ENCODE measurements at regions not wholly inside any gene's neighbourhood (a gene's known extent, or its start where the extent isn't known, plus 50 kb on each side); places are given as distances from the start of the nearest gene placed in this dataset.
"Not testable (repeated sequence)": the region's sequence is repeated elsewhere in the genome, so short reads cannot be mapped to it uniquely, and the experiment has no call there.

DNA sequence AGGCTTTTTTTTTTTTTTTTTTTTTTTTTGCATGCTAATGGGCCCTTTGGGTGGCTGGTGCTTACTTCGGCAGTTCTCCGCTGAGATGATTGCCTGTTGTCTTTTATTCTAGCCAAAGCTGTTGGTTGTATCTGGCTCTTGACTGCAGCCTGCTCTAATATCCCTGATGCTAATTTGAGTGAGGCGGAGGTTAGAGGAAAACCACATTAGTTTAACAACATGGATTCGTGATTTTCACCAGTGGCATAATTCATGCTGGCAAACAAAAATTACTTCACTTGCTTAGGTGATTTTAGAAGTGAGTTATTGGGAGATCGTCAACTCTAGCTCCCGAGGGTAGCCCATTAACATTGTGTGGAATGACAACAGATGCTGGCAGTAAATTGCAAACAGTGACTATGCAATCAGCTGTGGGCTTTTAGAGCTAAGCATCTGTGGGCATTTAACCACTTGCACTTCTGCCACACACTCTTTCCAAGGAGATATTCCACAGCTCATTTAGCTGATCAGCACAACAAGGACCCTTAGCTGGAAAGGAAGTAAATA is 97.6 kb upstream of the ZDHHC17 start:
- no peak for DNase-seq (ENCODE audit: low spot score, unreplicated experiment)
- peaks cover 5% of the 10 kb centered on the region for H3K4me1 Mint-ChIP-seq (ENCODE audit: low read depth)
- TF ChIP-seq, protein P1, sequence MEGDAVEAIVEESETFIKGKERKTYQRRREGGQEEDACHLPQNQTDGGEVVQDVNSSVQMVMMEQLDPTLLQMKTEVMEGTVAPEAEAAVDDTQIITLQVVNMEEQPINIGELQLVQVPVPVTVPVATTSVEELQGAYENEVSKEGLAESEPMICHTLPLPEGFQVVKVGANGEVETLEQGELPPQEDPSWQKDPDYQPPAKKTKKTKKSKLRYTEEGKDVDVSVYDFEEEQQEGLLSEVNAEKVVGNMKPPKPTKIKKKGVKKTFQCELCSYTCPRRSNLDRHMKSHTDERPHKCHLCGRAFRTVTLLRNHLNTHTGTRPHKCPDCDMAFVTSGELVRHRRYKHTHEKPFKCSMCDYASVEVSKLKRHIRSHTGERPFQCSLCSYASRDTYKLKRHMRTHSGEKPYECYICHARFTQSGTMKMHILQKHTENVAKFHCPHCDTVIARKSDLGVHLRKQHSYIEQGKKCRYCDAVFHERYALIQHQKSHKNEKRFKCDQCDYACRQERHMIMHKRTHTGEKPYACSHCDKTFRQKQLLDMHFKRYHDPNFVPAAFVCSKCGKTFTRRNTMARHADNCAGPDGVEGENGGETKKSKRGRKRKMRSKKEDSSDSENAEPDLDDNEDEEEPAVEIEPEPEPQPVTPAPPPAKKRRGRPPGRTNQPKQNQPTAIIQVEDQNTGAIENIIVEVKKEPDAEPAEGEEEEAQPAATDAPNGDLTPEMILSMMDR (IDR thresholded peaks at IDR 0.05; ENCODE audit: unreplicated experiment) = no peak
- no peak overlapping the region for H3K4me3 Mint-ChIP-seq (ENCODE audit: low read depth)
- H3K27me3 Mint-ChIP-seq = peaks cover 4% of the 10 kb centered on the region
- no peak overlapping the region for H3K27ac Mint-ChIP-seq
- H3K9me3 Mint-ChIP-seq (ENCODE audit: low read depth) = peaks cover 3% of the 10 kb centered on the region
- H3K36me3 Mint-ChIP-seq (ENCODE audit: insufficient read depth) = no peaks in the 10 kb centered on the region

DNA sequence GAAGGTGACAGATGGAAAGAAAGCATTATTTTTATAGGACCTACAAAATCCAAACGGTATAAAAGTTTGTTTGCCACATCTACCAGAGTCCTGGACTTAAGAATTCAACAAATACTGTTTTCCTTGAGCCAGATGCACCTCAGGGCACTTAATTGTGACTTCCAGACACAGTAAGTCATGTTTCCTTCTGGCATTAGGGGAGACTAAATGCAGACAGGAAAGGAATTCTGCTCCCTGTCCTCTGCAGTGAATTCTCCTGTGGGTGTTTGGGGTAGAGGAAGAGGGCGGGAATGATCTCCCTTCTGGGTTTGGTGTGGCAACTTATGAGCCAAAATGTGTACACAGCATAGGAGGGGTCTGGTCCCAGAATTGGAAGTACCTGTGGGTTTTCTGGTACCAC is 93.9 kb upstream of the ZDHHC17 start:
- Mint-ChIP-seq H3K27me3 (peaks cover 4% of the 10 kb centered on the region), H3K27ac (no peak overlapping the region), H3K9me3 (ENCODE audit: low read depth) (peaks cover 3% of the 10 kb centered on the region), H3K4me3 (ENCODE audit: low read depth) (no peak overlapping the region), H3K36me3 (ENCODE audit: insufficient read depth) (no peaks in the 10 kb centered on the region), H3K4me1 (ENCODE audit: low read depth) (peaks cover 5% of the 10 kb centered on the region)
- TF ChIP-seq, protein P1 (IDR thresholded peaks at IDR 0.05; ENCODE audit: unreplicated experiment) = no peak
- no peak for DNase-seq (ENCODE audit: low spot score, unreplicated experiment)

DNA sequence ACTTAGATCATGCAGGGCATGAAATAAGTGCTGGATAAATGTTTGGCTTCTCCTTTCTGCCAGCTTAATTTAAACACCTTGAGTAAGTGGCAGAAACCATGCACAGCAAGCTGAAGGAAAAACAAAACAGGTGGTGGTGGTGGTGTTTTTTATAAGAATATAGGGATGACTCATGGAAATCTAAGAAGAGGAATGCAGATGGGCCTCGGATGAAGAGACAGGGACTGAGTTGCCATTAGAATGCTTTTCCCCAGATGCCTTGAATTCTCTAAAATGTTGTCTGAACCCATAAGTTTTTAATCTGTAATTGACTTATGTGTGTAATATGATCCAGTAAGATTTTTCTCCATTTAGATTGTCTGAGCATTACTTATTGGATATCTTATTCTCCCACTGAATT is 93.1 kb upstream of the ZDHHC17 start:
- TF ChIP-seq, protein P1 (IDR thresholded peaks at IDR 0.05; ENCODE audit: unreplicated experiment) = no peak
- Mint-ChIP-seq H3K27ac (no peak overlapping the region), H3K27me3 (no peaks in the 10 kb centered on the region), H3K4me1 (ENCODE audit: low read depth) (peaks cover 4% of the 10 kb centered on the region), H3K4me3 (ENCODE audit: low read depth) (no peak overlapping the region), H3K9me3 (ENCODE audit: low read depth) (peaks cover 3% of the 10 kb centered on the region), H3K36me3 (ENCODE audit: insufficient read depth) (no peaks in the 10 kb centered on the region)
- DNase-seq (ENCODE audit: low spot score, unreplicated experiment) = no peak

DNA sequence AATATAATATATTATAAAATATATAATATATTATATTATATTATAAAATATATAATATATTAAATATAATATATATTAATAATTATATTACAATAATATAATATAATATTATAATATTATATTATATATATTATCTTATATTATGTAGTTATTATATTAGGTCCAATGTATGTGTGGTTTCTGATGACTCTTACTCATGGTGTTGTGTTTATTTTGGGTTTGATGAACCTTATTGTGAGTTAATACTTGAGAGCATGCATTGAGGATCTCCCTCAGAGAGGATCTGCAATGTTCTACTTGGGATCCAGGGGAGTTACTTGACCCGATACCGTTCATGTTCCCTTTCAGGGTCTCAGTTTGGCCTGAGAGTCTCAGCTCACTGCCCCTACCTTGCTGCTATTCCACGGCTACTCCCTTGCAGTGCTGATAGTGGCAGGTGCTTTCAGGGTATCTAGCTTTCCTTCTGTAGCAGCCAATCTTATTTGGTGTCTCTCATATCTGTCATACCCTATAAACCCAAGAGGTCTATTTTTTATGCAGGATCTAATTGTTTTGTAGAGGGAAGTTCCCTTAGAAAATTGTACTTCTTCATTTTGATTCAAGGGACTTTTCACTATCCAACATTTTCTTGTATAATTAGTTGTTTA is 89.1 kb upstream of the ZDHHC17 start:
- Mint-ChIP-seq H3K27me3 (no peaks in the 10 kb centered on the region), H3K4me3 (ENCODE audit: low read depth) (no peak overlapping the region), H3K36me3 (ENCODE audit: insufficient read depth) (no peaks in the 10 kb centered on the region), H3K4me1 (ENCODE audit: low read depth) (no peaks in the 10 kb centered on the region), H3K9me3 (ENCODE audit: low read depth) (peaks cover 3% of the 10 kb centered on the region), H3K27ac (peak overlapping the region; percentile 60)
- TF ChIP-seq, protein P1 (IDR thresholded peaks at IDR 0.05; ENCODE audit: unreplicated experiment) = no peak
- DNase-seq (ENCODE audit: low spot score, unreplicated experiment) = no peak

DNA sequence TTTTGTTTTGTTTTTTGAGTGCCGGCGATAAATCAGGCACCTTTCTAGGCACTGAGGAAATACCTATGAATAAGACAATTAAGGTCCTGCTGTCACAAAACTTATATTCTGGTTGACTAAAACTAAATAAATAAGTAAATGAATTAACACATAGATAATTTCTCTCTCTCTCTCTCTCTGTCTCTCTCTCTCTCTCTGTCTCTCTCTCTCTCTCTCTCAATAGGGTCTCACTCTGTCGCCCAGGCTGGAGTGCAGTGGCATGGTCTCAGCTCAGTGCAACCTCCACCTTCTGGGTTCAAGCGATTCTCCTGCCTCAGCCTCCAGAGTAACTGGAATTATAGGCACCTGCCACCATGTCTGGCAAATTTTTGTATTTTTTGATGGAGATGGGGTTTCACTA is 87.7 kb upstream of the ZDHHC17 start:
- not testable (repeated sequence) for DNase-seq (ENCODE audit: low spot score, unreplicated experiment); H3K27ac Mint-ChIP-seq; H3K4me1 Mint-ChIP-seq (ENCODE audit: low read depth); H3K4me3 Mint-ChIP-seq (ENCODE audit: low read depth); H3K36me3 Mint-ChIP-seq (ENCODE audit: insufficient read depth); H3K9me3 Mint-ChIP-seq (ENCODE audit: low read depth); H3K27me3 Mint-ChIP-seq

DNA sequence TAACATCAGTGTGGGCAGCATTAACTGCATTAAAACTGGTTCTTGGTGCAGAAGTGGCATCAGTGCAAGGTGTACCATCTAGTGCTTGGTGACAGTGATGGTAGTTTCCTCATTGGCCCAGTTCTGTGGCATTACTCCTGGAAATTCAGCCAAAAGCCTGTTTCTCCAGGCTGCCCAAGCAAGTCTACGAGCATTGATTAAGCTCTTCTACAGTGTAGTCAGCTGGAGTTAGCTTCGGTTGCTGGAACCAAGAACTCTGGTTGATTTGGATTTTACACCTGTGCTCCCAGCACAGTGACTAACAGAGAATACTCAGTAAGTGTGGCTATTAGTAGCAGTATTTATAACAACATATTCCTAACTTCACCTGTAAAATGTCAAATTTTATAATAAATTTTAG is 84.9 kb upstream of the ZDHHC17 start:
- DNase-seq (ENCODE audit: low spot score, unreplicated experiment) = no peak
- Mint-ChIP-seq H3K4me1 (ENCODE audit: low read depth) (no peaks in the 10 kb centered on the region), H3K36me3 (ENCODE audit: insufficient read depth) (no peaks in the 10 kb centered on the region), H3K4me3 (ENCODE audit: low read depth) (no peak overlapping the region), H3K27ac (no peak overlapping the region), H3K27me3 (no peaks in the 10 kb centered on the region), H3K9me3 (ENCODE audit: low read depth) (peaks cover 3% of the 10 kb centered on the region)
- TF ChIP-seq, protein P1 (IDR thresholded peaks at IDR 0.05; ENCODE audit: unreplicated experiment) = no peak
